ENCODE measurements at regions not wholly inside any gene's neighbourhood (a gene's known extent, or its start where the extent isn't known, plus 50 kb on each side); places are given as distances from the start of the nearest gene placed in this dataset.

DNA sequence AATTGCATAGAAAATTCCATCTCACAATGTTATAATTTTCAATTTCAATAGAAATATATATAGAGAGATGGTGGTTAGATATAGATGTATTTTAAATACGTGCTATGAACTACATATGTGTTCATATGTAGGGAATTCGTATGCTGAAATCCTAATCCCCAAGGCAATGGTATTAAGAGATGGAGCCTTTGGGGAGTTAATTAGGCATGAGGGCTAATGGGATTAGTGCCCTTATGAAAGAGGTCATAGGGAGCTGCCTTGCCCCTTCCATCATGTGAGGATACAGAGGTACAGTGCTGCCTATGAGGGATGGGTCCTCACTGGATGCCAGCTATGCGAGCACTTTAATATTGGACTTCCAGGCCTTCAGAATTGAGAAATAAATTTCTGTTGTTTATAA lies 79.6 kb upstream of the CCDC54 start:
- WGBS, 2 donors: 97% methylated on average over 3 of the region's 3 CpGs
- TF ChIP-seq, protein P1, sequence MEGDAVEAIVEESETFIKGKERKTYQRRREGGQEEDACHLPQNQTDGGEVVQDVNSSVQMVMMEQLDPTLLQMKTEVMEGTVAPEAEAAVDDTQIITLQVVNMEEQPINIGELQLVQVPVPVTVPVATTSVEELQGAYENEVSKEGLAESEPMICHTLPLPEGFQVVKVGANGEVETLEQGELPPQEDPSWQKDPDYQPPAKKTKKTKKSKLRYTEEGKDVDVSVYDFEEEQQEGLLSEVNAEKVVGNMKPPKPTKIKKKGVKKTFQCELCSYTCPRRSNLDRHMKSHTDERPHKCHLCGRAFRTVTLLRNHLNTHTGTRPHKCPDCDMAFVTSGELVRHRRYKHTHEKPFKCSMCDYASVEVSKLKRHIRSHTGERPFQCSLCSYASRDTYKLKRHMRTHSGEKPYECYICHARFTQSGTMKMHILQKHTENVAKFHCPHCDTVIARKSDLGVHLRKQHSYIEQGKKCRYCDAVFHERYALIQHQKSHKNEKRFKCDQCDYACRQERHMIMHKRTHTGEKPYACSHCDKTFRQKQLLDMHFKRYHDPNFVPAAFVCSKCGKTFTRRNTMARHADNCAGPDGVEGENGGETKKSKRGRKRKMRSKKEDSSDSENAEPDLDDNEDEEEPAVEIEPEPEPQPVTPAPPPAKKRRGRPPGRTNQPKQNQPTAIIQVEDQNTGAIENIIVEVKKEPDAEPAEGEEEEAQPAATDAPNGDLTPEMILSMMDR (IDR thresholded peaks at IDR 0.05; ENCODE audit: control extremely low read depth, extremely low read depth): no peak

DNA sequence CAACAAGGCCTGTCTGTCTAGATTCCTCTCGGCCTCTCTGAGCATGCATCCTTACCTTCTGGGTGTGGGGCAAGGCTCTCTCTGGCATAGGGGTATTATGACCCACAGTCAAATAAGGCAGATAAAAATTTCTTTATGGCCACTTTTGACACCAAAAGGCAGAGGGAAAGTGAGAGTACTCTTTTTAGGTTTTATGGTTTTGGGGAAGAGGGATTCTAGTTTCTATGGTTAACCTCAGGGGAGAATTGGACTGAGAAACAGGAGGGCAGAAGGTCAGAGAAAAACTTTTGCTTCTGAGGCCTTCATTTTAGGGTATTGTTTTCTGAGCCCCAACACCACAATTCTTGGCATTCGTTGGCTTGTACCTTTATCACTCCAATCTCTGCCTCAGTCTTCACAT lies 70.0 kb upstream of the CCDC54 start:
- H3K9me3 ChIP-seq (ENCODE audit: control insufficient read depth in 4 of 4, insufficient read depth in 3 of 4, low read length in 3 of 4): no peaks in the 10 kb centered on the region
- no peak overlapping the region for H3K27ac ChIP-seq (ENCODE audit: low read depth in 1 of 2, low read length in 1 of 2)
- TF ChIP-seq, protein P1 (IDR thresholded peaks at IDR 0.05; ENCODE audit: control extremely low read depth, extremely low read depth): no peak
- no peak for DNase-seq
- H3K4me1 ChIP-seq (ENCODE audit: control insufficient read depth in 5 of 5, insufficient read depth in 5 of 5, low read length in 5 of 5): no peaks in the 10 kb centered on the region
- WGBS, 2 donors: 86 to 91% methylated on average over 2 of the region's 2 CpGs
- H3K27me3 ChIP-seq (ENCODE audit: control insufficient read depth in 3 of 3, insufficient read depth in 3 of 3, low read length in 2 of 3): no peaks in the 10 kb centered on the region
- no peak overlapping the region for H3K9ac ChIP-seq (ENCODE audit: insufficient read depth in 1 of 2, low read length in 2 of 2)
- ATAC-seq (ENCODE audit: insufficient read depth, low FRiP score): no peak
- no peak overlapping the region for H3K4me3 ChIP-seq
- H3K36me3 ChIP-seq (ENCODE audit: control insufficient read depth in 4 of 4, insufficient read depth in 4 of 4, low read length in 4 of 4): no peaks in the 10 kb centered on the region

More for the DNA sequence above, 79.6 kb upstream of the CCDC54 start:
- no peaks in the 10 kb centered on the region for H3K36me3 ChIP-seq (ENCODE audit: control insufficient read depth in 4 of 4, insufficient read depth in 4 of 4, low read length in 4 of 4)
- H3K9me3 ChIP-seq (ENCODE audit: control insufficient read depth in 4 of 4, insufficient read depth in 3 of 4, low read length in 3 of 4): no peaks in the 10 kb centered on the region
- H3K4me1 ChIP-seq (ENCODE audit: control insufficient read depth in 5 of 5, insufficient read depth in 5 of 5, low read length in 5 of 5): no peaks in the 10 kb centered on the region
- H3K9ac ChIP-seq (ENCODE audit: insufficient read depth in 1 of 2, low read length in 2 of 2): no peak overlapping the region
- no peak overlapping the region for H3K27ac ChIP-seq (ENCODE audit: low read depth in 1 of 2, low read length in 1 of 2)
- ATAC-seq (ENCODE audit: insufficient read depth, low FRiP score) (no peak), DNase-seq (no peak)
- no peaks in the 10 kb centered on the region for H3K27me3 ChIP-seq (ENCODE audit: control insufficient read depth in 3 of 3, insufficient read depth in 3 of 3, low read length in 2 of 3)
- H3K4me3 ChIP-seq: no peak overlapping the region

DNA sequence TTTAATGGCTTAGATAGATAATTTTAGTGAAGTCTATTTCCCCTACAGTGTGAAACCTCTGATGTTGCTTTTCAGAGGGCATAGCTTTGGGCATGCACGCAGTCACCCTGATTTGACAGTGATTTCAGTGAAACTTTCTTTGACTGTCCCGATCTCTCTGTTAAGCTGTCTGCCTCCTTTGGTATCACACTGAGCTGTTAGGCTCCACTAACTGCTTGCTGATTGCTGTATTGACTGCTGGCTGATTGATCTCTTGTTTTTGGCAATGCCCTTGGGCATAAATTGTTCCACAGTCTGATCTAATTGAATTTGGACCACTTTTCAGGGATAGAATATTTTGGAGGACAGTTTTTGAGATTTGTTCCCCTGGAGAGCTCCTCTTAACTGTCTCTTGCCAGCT lies 68.5 kb upstream of the CCDC54 start:
- no peak for DNase-seq
- Histone ChIP-seq H3K4me1 (ENCODE audit: control insufficient read depth in 5 of 5, insufficient read depth in 5 of 5, low read length in 5 of 5) (no peaks in the 10 kb centered on the region), H3K9ac (ENCODE audit: insufficient read depth in 1 of 2, low read length in 2 of 2) (no peak overlapping the region), H3K27me3 (ENCODE audit: control insufficient read depth in 3 of 3, insufficient read depth in 3 of 3, low read length in 2 of 3) (no peaks in the 10 kb centered on the region), H3K36me3 (ENCODE audit: control insufficient read depth in 4 of 4, insufficient read depth in 4 of 4, low read length in 4 of 4) (no peaks in the 10 kb centered on the region), H3K4me3 (no peak overlapping the region), H3K27ac (ENCODE audit: low read depth in 1 of 2, low read length in 1 of 2) (no peak overlapping the region), H3K9me3 (ENCODE audit: control insufficient read depth in 4 of 4, insufficient read depth in 3 of 4, low read length in 3 of 4) (no peaks in the 10 kb centered on the region)
- TF ChIP-seq, protein P1 (IDR thresholded peaks at IDR 0.05; ENCODE audit: control extremely low read depth, extremely low read depth): no peak
- no peak for ATAC-seq (ENCODE audit: insufficient read depth, low FRiP score)
- WGBS, 2 donors: 52 to 78% methylated on average over 2 of the region's 2 CpGs

DNA sequence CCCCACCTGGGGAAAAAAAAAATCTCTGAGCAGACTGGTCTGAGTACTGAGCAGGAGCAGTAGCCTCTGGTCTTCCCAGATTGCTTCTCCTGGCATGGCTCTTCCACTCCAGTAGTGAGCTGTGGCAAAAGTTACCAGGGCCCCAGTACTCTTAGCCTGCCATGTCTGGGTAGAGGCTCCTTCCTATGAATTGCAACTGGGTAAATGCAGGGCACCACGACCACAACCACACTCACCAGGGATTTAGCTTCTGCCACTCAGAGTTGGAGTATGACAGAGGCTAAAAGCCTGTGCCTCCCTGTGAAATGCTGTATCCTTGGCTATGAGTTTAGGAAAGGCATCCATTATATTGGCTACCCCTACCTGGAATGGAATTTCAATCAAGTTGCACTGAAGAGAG lies 67.9 kb upstream of the CCDC54 start:
- no peak overlapping the region for H3K4me3 ChIP-seq
- DNase-seq: no peak
- H3K4me1 ChIP-seq (ENCODE audit: control insufficient read depth in 5 of 5, insufficient read depth in 5 of 5, low read length in 5 of 5): no peaks in the 10 kb centered on the region
- no peaks in the 10 kb centered on the region for H3K36me3 ChIP-seq (ENCODE audit: control insufficient read depth in 4 of 4, insufficient read depth in 4 of 4, low read length in 4 of 4)
- H3K27me3 ChIP-seq (ENCODE audit: control insufficient read depth in 3 of 3, insufficient read depth in 3 of 3, low read length in 2 of 3): no peaks in the 10 kb centered on the region
- 95 to 96% methylated on average over 1 of the region's 1 CpG for WGBS, 2 donors
- no peak for ATAC-seq (ENCODE audit: insufficient read depth, low FRiP score)
- TF ChIP-seq, protein P1 (IDR thresholded peaks at IDR 0.05; ENCODE audit: control extremely low read depth, extremely low read depth): no peak
- no peak overlapping the region for H3K27ac ChIP-seq (ENCODE audit: low read depth in 1 of 2, low read length in 1 of 2)
- no peak overlapping the region for H3K9ac ChIP-seq (ENCODE audit: insufficient read depth in 1 of 2, low read length in 2 of 2)
- H3K9me3 ChIP-seq (ENCODE audit: control insufficient read depth in 4 of 4, insufficient read depth in 3 of 4, low read length in 3 of 4): no peaks in the 10 kb centered on the region
